K562 (cell line): ENCODE measurements at regions not wholly inside any gene's neighbourhood (a gene's known extent, or its start where the extent isn't known, plus 50 kb on each side); places are given as distances from the start of the nearest gene placed in this dataset.

ENCODE experiments used
- ATAC-seq: fragments of 200-7000 bp; cut with Tn5 transposase; 3 replicates; pipeline ENCODE4 v1.9.1; 2020; ENCODE audit warnings: moderate library complexity
- BruUV-seq: library from RNA; stranded (reverse); fragments of 400-500 nt; replicated peaks from 2 replicates; lab custom pipeline; 2021; lab: Mats Ljungman, UMichigan
- CTCF ChIA-PET: fragments of 300-600 bp; formaldehyde crosslinking; extraction: SDS; loops from one replicate; lab custom pipeline; 2021; ENCODE audit warnings: low intra/inter-chr PET ratio; lab: Yijun Ruan, JAX
- POLR2A ChIA-PET: fragments of 300-600, 350-650 bp; sonication (Branson Sonifier 250); formaldehyde crosslinking; extraction: SDS; loops from one replicate; lab custom pipeline; 2021; ENCODE audit warnings: antibody characterized with exemption, inconsistent platforms; lab: Yijun Ruan, JAX
- DNase-seq, 4 experiments: peaks; one replicate each; pipeline versions ENCODE4 v3.0.0 to v3.0.0-alpha.2; 2011 to 2018; ENCODE audit warnings: low spot score in 3 of 4, mixed read lengths in 3 of 4; ENCODE audit errors: extremely low read depth in 1 of 4
- FAIRE-seq: peaks from 2 replicates; lab custom pipeline; 2011; peaks lifted over from hg19 to GRCh38; lab: Jason Lieb, UNC
- H2AFZ ChIP-seq: 2 replicates; pipeline ENCODE4 v1.6.0; 2011; ENCODE audit warnings: low read depth, low read length, control low read depth, inconsistent platforms
- H3K27ac ChIP-seq: fragments of 200-600 bp; 3 replicates; pipeline ENCODE4 v1.8.0; 2011; ENCODE audit warnings: low read depth, mild to moderate bottlenecking, control low read depth, inconsistent platforms, low read length, moderate library complexity, mixed read lengths; ENCODE audit errors: extremely low read depth
- H3K27me3 ChIP-seq, 2 experiments: fragments of 300-600 bp in 1 of 2; 2 replicates in 1 of 2; 3 replicates in 1 of 2; pipeline versions ENCODE4 v1.6.0 to v1.8.0; 2011; ENCODE audit warnings: inconsistent platforms in 2 of 2, low read length in 2 of 2, mild to moderate bottlenecking in 1 of 2, mixed read lengths in 1 of 2, moderate library complexity in 1 of 2; ENCODE audit not compliant: control insufficient read depth in 2 of 2, insufficient read depth in 2 of 2
- H3K36me3 ChIP-seq: fragments of 300-600 bp; 3 replicates; pipeline ENCODE4 v1.8.0; 2011; ENCODE audit warnings: mild to moderate bottlenecking, low read length, inconsistent platforms; ENCODE audit not compliant: control insufficient read depth, insufficient read depth
- H3K4me1 ChIP-seq, 2 experiments: fragments of 200-600 bp in 1 of 2; replicated peaks in 1 of 2; 2 replicates in 1 of 2; 3 replicates in 1 of 2; pipeline versions ENCODE4 v1.5.1 to v1.8.0; 2011; ENCODE audit warnings: inconsistent platforms in 2 of 2, low read length in 2 of 2, mild to moderate bottlenecking in 1 of 2, mixed read lengths in 1 of 2, moderate library complexity in 1 of 2; ENCODE audit not compliant: control insufficient read depth in 2 of 2, insufficient read depth in 2 of 2
- H3K4me2 ChIP-seq: 2 replicates; pipeline ENCODE4 v1.6.1; 2011; ENCODE audit warnings: low read length, control low read depth, inconsistent platforms, mixed read lengths; ENCODE audit not compliant: insufficient read depth
- H3K4me3 ChIP-seq: fragments of 200-600 bp; sonication (generic), shearing (Covaris generic); 2 replicates; pipeline ENCODE4 v1.5.1; 2016; ENCODE audit warnings: control low read depth, inconsistent platforms
- H3K79me2 ChIP-seq: fragments of 200-600 bp; 3 replicates; pipeline ENCODE4 v1.8.0; 2011; ENCODE audit warnings: low read length, inconsistent platforms; ENCODE audit not compliant: control insufficient read depth, insufficient read depth
- H3K9ac ChIP-seq, 2 experiments: 2 replicates each; pipeline versions ENCODE4 v1.6.0 to v1.6.1; 2011; ENCODE audit warnings: low read depth in 2 of 2, low read length in 2 of 2, control low read depth in 1 of 2, inconsistent platforms in 1 of 2, mild to moderate bottlenecking in 1 of 2, mixed read lengths in 1 of 2; ENCODE audit not compliant: insufficient read depth in 1 of 2
- H3K9me1 ChIP-seq: one replicate; pipeline ENCODE4 v1.6.0; 2011; ENCODE audit warnings: inconsistent platforms, mild to moderate bottlenecking, low read length, moderate library complexity; ENCODE audit not compliant: control insufficient read depth, insufficient read depth
- H3K9me3 ChIP-seq: replicated peaks from 2 replicates; pipeline ENCODE4 v1.5.1; 2011; ENCODE audit warnings: low read depth, low read length, inconsistent platforms; ENCODE audit not compliant: control insufficient read depth, insufficient read depth
- H4K20me1 ChIP-seq: replicated peaks from 2 replicates; pipeline ENCODE4 v1.6.1; 2011; ENCODE audit warnings: low read length, inconsistent platforms, mixed read lengths; ENCODE audit not compliant: control insufficient read depth, insufficient read depth
- BMI1 ChIP-seq: fragments of 150-350 bp; IDR thresholded peaks from 2 replicates; pipeline ENCODE4 v1.6.1; 2014; ENCODE audit warnings: low read length
- CHCHD3 ChIP-seq: fragments of 250-450 bp; sonication (Bioruptor Pico); IDR thresholded peaks from 2 replicates; pipeline ENCODE4 v2.1.2; 2022; ENCODE audit warnings: mild to moderate bottlenecking
- DIDO1 ChIP-seq: fragments of 450-650 bp; IDR thresholded peaks from 2 replicates; pipeline ENCODE4 v1.6.1; 2016; ENCODE audit warnings: low read depth, missing biosample characterization, missing genetic modification characterization
- E2F3 ChIP-seq: fragments of 250-450 bp; sonication (Bioruptor Pico); IDR thresholded peaks from 2 replicates; pipeline ENCODE4 v1.4.0; 2020; ENCODE audit warnings: mild to moderate bottlenecking
- EGR1 ChIP-seq: fragments of 450-650 bp; conservative IDR thresholded peaks from 2 replicates; pipeline ENCODE4 v1.6.1; 2017; ENCODE audit warnings: mild to moderate bottlenecking
- EP300 ChIP-seq: IDR thresholded peaks from 2 replicates; pipeline ENCODE4 v1.6.1; 2012; ENCODE audit warnings: low read length, improper control_type of control experiment
- ETV1 ChIP-seq: fragments of 450-650 bp; conservative IDR thresholded peaks from 2 replicates; pipeline ENCODE4 v1.6.1; 2016; ENCODE audit warnings: missing genetic modification characterization, control low read depth, low read depth, missing compliant biosample characterization
- GTF2E2 ChIP-seq: fragments of 200-800 bp; sonication (Bioruptor generic); IDR thresholded peaks from 2 replicates; pipeline ENCODE4 v1.6.1; 2016; ENCODE audit warnings: missing genetic modification characterization, missing compliant biosample characterization
- HDAC6 ChIP-seq: IDR thresholded peaks from 2 replicates; pipeline ENCODE4 v1.6.1; 2012; ENCODE audit warnings: low read depth, mild to moderate bottlenecking, control low read depth, inconsistent platforms, low read length, moderate library complexity
- ILK ChIP-seq: fragments of 450-650 bp; IDR thresholded peaks from 2 replicates; pipeline ENCODE4 v1.6.1; 2016; ENCODE audit warnings: missing genetic modification characterization, low read depth, mild to moderate bottlenecking, missing compliant biosample characterization, moderate library complexity, borderline replicate concordance
- KDM1A ChIP-seq, 2 experiments: fragments of 450-650 bp; IDR thresholded peaks; 2 replicates each; pipeline ENCODE4 v1.6.1; 2016; ENCODE audit warnings: mild to moderate bottlenecking in 2 of 2
- TCF7 ChIP-seq: sonication (generic); IDR thresholded peaks from 2 replicates; pipeline ENCODE4 v1.6.1; 2016; ENCODE audit warnings: antibody characterized with exemption, borderline replicate concordance
- U2AF1 ChIP-seq: fragments of 200-400 bp; formaldehyde crosslinking; optimal IDR thresholded peaks from 2 replicates; pipeline ENCODE3; 2017; ENCODE audit warnings: mild to moderate bottlenecking, low read depth, low read length, moderate library complexity
- ZBTB2 ChIP-seq: fragments of 450-650 bp; IDR thresholded peaks from 2 replicates; pipeline ENCODE4 v1.6.1; 2016; ENCODE audit warnings: antibody characterized with exemption
- ZNF311 ChIP-seq: fragments of 250-450 bp; sonication (Bioruptor Pico); IDR thresholded peaks from 2 replicates; pipeline ENCODE4 v1.4.0; 2020; ENCODE audit warnings: mild to moderate bottlenecking, moderate library complexity
- ZNF324 ChIP-seq: fragments of 250-450 bp; sonication (Bioruptor Pico); IDR thresholded peaks from 2 replicates; pipeline ENCODE4 v1.4.0; 2020; ENCODE audit warnings: mild to moderate bottlenecking
- ZNF445 ChIP-seq: fragments of 250-450 bp; sonication (Bioruptor Pico); IDR thresholded peaks from 2 replicates; pipeline ENCODE4 v1.4.0; 2020; ENCODE audit warnings: low read depth, mild to moderate bottlenecking, moderate library complexity
- ZNF589 ChIP-seq: fragments of 200-800 bp; sonication (Bioruptor generic); IDR thresholded peaks from 2 replicates; pipeline ENCODE4 v1.6.1; 2016; ENCODE audit warnings: low read depth, missing genetic modification characterization, missing compliant biosample characterization
- WGBS: fragments of 100-300 bp; shearing (Covaris generic); methylation state at CpG from one replicate; pipeline ENCODE4 v1.1.6; 2016; ENCODE audit warnings: low coverage, mixed read lengths; ENCODE audit not compliant: insufficient coverage; ENCODE audit errors: missing lambda C conversion rate; 5-methylcytosine and 5-hydroxymethylcytosine counted together
- in situ Hi-C: fragments of 300-500 bp; cut with MboI; formaldehyde crosslinking; loops from 4 replicates; pipeline ENCODE4 v1.15.0; 2018; ENCODE audit warnings: inconsistent platforms, mixed read lengths
- intact Hi-C: fragments of 100-400 bp; cut with micrococcal nuclease; formaldehyde crosslinking; loops from 2 replicates; pipeline ENCODE4 v1.14.2; 2022
- TF ChIP-seq, protein P1 (sequence below): fragments of 250-450 bp; sonication (Bioruptor Pico); IDR thresholded peaks from 2 replicates; pipeline ENCODE4 v1.8.0; 2022; ENCODE audit warnings: moderate library complexity, mild to moderate bottlenecking, inconsistent platforms

DNA sequence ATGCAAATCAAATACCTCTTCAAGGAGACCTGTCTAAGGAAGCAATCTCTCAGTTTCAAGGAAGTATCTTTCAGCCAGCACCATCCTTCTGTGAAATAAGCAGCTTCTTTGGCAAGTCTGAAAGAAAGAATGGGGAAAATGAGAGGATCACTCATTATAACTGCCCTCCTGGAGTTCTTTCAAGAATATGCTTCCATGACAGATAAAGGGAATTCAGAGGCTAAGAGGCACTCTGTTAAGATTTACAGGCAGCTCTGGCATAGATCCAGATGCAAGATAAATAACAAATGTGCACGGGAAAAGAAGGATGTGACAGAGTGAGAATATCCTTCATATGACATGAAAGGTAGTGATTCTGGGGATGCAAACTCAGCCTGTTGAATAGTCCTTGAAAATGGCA is 348.2 kb upstream of the CCNG1 start (continued):
- TF ChIP-seq ZNF589 (CRISPR knock-in tag) (no peak), EGR1 (no peak)
- TF ChIP-seq, all 486 proteins: peak for 0

GRCh38 chr5:163089926-163090325 is 347.5 kb upstream of the CCNG1 start:
- in situ Hi-C loops, result no loop called here
- H3K9me3 ChIP-seq, result 0 out of 2 replicates have a peak, but pooled peaks cover 2% of the 10 kb centered on the region
- no peaks in the 10 kb centered on the region for H3K9me1 ChIP-seq
- H3K79me2 ChIP-seq, result no peaks in the 10 kb centered on the region
- H3K27ac ChIP-seq, result no peak overlapping the region
- no peaks in the 10 kb centered on the region for H3K36me3 ChIP-seq
- no peaks in the 10 kb centered on the region for H3K4me1 ChIP-seq
- H3K27me3 ChIP-seq, result no peaks in the 10 kb centered on the region
- ChIA-PET CTCF (no interaction called here), POLR2A (no interaction called here)
- no peak for ATAC-seq
- no peak overlapping the region for H3K4me3 ChIP-seq
- TF ChIP-seq CHCHD3 (CRISPR knock-in tag) (no peak), ILK (tag) (no peak), EP300 (no peak), TCF7 (no peak), E2F3 (no peak), ZNF324 (no peak), HDAC6 (no peak), ETV1 (tag) (no peak), ZBTB2 (no peak), ZNF311 (CRISPR knock-in tag) (no peak), U2AF1 (no peak), GTF2E2 (tag) (no peak), KDM1A (IDR thresholded peaks at IDR 0.05) (no peak), DIDO1 (no peak), ZNF445 (CRISPR knock-in tag) (no peak), BMI1 (no peak)
- TF ChIP-seq, protein P1, sequence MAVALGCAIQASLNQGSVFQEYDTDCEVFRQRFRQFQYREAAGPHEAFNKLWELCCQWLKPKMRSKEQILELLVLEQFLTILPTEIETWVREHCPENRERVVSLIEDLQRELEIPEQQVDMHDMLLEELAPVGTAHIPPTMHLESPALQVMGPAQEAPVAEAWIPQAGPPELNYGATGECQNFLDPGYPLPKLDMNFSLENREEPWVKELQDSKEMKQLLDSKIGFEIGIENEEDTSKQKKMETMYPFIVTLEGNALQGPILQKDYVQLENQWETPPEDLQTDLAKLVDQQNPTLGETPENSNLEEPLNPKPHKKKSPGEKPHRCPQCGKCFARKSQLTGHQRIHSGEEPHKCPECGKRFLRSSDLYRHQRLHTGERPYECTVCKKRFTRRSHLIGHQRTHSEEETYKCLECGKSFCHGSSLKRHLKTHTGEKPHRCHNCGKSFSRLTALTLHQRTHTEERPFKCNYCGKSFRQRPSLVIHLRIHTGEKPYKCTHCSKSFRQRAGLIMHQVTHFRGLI (CRISPR knock-in tag), result no peak
- no peak overlapping the region for H3K4me2 ChIP-seq
- intact Hi-C loops, result no loop called here
- H4K20me1 ChIP-seq, result no peaks in the 10 kb centered on the region
- no peak overlapping the region for H2AFZ ChIP-seq
- 0% methylated on average over 1 of the region's 1 CpG for WGBS
- FAIRE-seq, result no peak
- BruUV-seq, result no TSS peak
- H3K9ac ChIP-seq, result no peak overlapping the region
- DNase-seq, result no peak
